Central memory CD8-positive, alpha-beta T cell (primary cell): ENCODE measurements at regions not wholly inside any gene's neighbourhood (a gene's known extent, or its start where the extent isn't known, plus 50 kb on each side); places are given as distances from the start of the nearest gene placed in this dataset.

Experiments used
- ATAC-seq: fragments of 150-1000 bp; cut with Tn5 transposase; replicated peaks from 2 replicates; pipeline ENCODE4 v1.10.0; 2022; ENCODE audit warnings: mild to moderate bottlenecking, moderate FRiP score, moderate number of reproducible peaks; ENCODE audit not compliant: poor library complexity, severe bottlenecking; ENCODE audit errors: extremely low read depth
- DNase-seq, 2 donors: peaks; one replicate each; pipeline ENCODE4 v3.0.0; 2021; ENCODE audit warnings: low spot score in 2 of 2
- H3K27ac Mint-ChIP-seq: one replicate; pipeline ENCODE4 v1.8.0; 2022; ENCODE audit warnings: low read depth, mild to moderate bottlenecking, moderate library complexity, mixed read lengths
- H3K27me3 Mint-ChIP-seq: one replicate; pipeline ENCODE4 v1.8.0; 2022; ENCODE audit warnings: mixed read lengths
- H3K36me3 Mint-ChIP-seq: one replicate; pipeline ENCODE4 v1.8.0; 2022; ENCODE audit warnings: mild to moderate bottlenecking, moderate library complexity, mixed read lengths; ENCODE audit not compliant: insufficient read depth
- H3K4me1 Mint-ChIP-seq: one replicate; pipeline ENCODE4 v1.8.0; 2022; ENCODE audit warnings: mixed read lengths
- H3K4me3 Mint-ChIP-seq: one replicate; pipeline ENCODE4 v1.8.0; 2022; ENCODE audit warnings: mild to moderate bottlenecking, moderate library complexity, mixed read lengths
- H3K9me3 Mint-ChIP-seq: one replicate; pipeline ENCODE4 v1.8.0; 2022; ENCODE audit warnings: mixed read lengths

GRCh38 chr20:58145506-58146080 is 82.9 kb downstream of the ANKRD60 start:
- ATAC-seq: no peak
- Mint-ChIP-seq H3K27ac (no peak overlapping the region), H3K9me3 (no peaks in the 10 kb centered on the region), H3K4me3 (no peak overlapping the region), H3K36me3 (no peaks in the 10 kb centered on the region), H3K4me1 (no peaks in the 10 kb centered on the region), H3K27me3 (peaks cover 77% of the 10 kb centered on the region)
- DNase-seq: no peak

GRCh38 chr20:58144096-58144495 is 84.4 kb downstream of the ANKRD60 start:
- H3K4me3 Mint-ChIP-seq: no peak overlapping the region
- no peaks in the 10 kb centered on the region for H3K4me1 Mint-ChIP-seq
- no peaks in the 10 kb centered on the region for H3K36me3 Mint-ChIP-seq
- H3K9me3 Mint-ChIP-seq: no peaks in the 10 kb centered on the region
- no peak for ATAC-seq
- peaks cover 62% of the 10 kb centered on the region for H3K27me3 Mint-ChIP-seq
- H3K27ac Mint-ChIP-seq: no peak overlapping the region
- DNase-seq: no peak

GRCh38 chr20:58143531-58143930 is 84.9 kb downstream of the ANKRD60 start:
- Mint-ChIP-seq H3K36me3 (no peaks in the 10 kb centered on the region), H3K4me3 (no peak overlapping the region), H3K4me1 (no peaks in the 10 kb centered on the region), H3K9me3 (no peaks in the 10 kb centered on the region), H3K27me3 (peaks cover 60% of the 10 kb centered on the region), H3K27ac (no peak overlapping the region)
- DNase-seq (no peak), ATAC-seq (no peak)

- H3K36me3 Mint-ChIP-seq: no peaks in the 10 kb centered on the region
- H3K27me3 Mint-ChIP-seq: peaks cover 60% of the 10 kb centered on the region
Observed at GRCh38 chr20:58142843-58143185, 85.6 kb downstream of the ANKRD60 start.

GRCh38 chr20:58141971-58142842 is 86.2 kb downstream of the ANKRD60 start:
- Mint-ChIP-seq H3K27ac (no peak overlapping the region), H3K4me1 (no peaks in the 10 kb centered on the region), H3K36me3 (no peaks in the 10 kb centered on the region), H3K9me3 (no peaks in the 10 kb centered on the region), H3K27me3 (peaks cover 60% of the 10 kb centered on the region), H3K4me3 (no peak overlapping the region)
- DNase-seq: no peak
- no peak for ATAC-seq

More at GRCh38 chr20:58142843-58143185, 85.6 kb downstream of the ANKRD60 start:
- Mint-ChIP-seq H3K4me3 (no peak overlapping the region), H3K4me1 (no peaks in the 10 kb centered on the region), H3K27ac (no peak overlapping the region), H3K9me3 (no peaks in the 10 kb centered on the region)
- DNase-seq: no peak
- ATAC-seq: no peak

GRCh38 chr20:58141496-58141895 is 87.0 kb downstream of the ANKRD60 start:
- peaks cover 60% of the 10 kb centered on the region for H3K27me3 Mint-ChIP-seq
- DNase-seq: no peak
- no peak for ATAC-seq
- H3K4me1 Mint-ChIP-seq: no peaks in the 10 kb centered on the region
- H3K9me3 Mint-ChIP-seq: no peaks in the 10 kb centered on the region
- H3K36me3 Mint-ChIP-seq: no peaks in the 10 kb centered on the region
- no peak overlapping the region for H3K27ac Mint-ChIP-seq
- no peak overlapping the region for H3K4me3 Mint-ChIP-seq

GRCh38 chr20:58140787-58141425 is 87.5 kb downstream of the ANKRD60 start:
- DNase-seq: no peak

GRCh38 chr20:58139849-58140786 is 88.3 kb downstream of the ANKRD60 start:
- H3K4me1 Mint-ChIP-seq: no peaks in the 10 kb centered on the region
- no peak for DNase-seq
- H3K4me3 Mint-ChIP-seq: no peak overlapping the region
- H3K36me3 Mint-ChIP-seq: no peaks in the 10 kb centered on the region
- H3K27me3 Mint-ChIP-seq: peaks cover 60% of the 10 kb centered on the region
- no peaks in the 10 kb centered on the region for H3K9me3 Mint-ChIP-seq
- ATAC-seq: no peak
- no peak overlapping the region for H3K27ac Mint-ChIP-seq

More at GRCh38 chr20:58140787-58141425, 87.5 kb downstream of the ANKRD60 start:
- Mint-ChIP-seq H3K4me1 (no peaks in the 10 kb centered on the region), H3K27ac (no peak overlapping the region), H3K4me3 (no peak overlapping the region), H3K36me3 (no peaks in the 10 kb centered on the region), H3K27me3 (peaks cover 60% of the 10 kb centered on the region), H3K9me3 (no peaks in the 10 kb centered on the region)
- ATAC-seq: no peak

- H3K4me3 Mint-ChIP-seq: no peak overlapping the region
- H3K27me3 Mint-ChIP-seq: peaks cover 68% of the 10 kb centered on the region
- H3K27ac Mint-ChIP-seq: no peak overlapping the region
- no peaks in the 10 kb centered on the region for H3K36me3 Mint-ChIP-seq
- ATAC-seq (no peak), DNase-seq (no peak)
- H3K9me3 Mint-ChIP-seq: no peaks in the 10 kb centered on the region
- no peaks in the 10 kb centered on the region for H3K4me1 Mint-ChIP-seq
Observed at GRCh38 chr20:58138395-58138794, 90.1 kb downstream of the ANKRD60 start.

- Mint-ChIP-seq H3K27ac (no peak overlapping the region), H3K9me3 (no peaks in the 10 kb centered on the region), H3K27me3 (peaks cover 70% of the 10 kb centered on the region), H3K4me3 (no peak overlapping the region), H3K36me3 (no peaks in the 10 kb centered on the region), H3K4me1 (no peaks in the 10 kb centered on the region)
- DNase-seq (no peak), ATAC-seq (no peak)
Observed at GRCh38 chr20:58137651-58138265, 90.7 kb downstream of the ANKRD60 start.

- H3K9me3 Mint-ChIP-seq: no peaks in the 10 kb centered on the region
- no peak for ATAC-seq
- no peak overlapping the region for H3K4me3 Mint-ChIP-seq
- no peak for DNase-seq
- H3K36me3 Mint-ChIP-seq: no peaks in the 10 kb centered on the region
- H3K27ac Mint-ChIP-seq: no peak overlapping the region
- H3K27me3 Mint-ChIP-seq: peaks cover 76% of the 10 kb centered on the region
- no peaks in the 10 kb centered on the region for H3K4me1 Mint-ChIP-seq
Observed at GRCh38 chr20:58137236-58137635, 91.2 kb downstream of the ANKRD60 start.

- Mint-ChIP-seq H3K27me3 (peaks cover 78% of the 10 kb centered on the region), H3K27ac (no peak overlapping the region), H3K36me3 (no peaks in the 10 kb centered on the region), H3K4me3 (no peak overlapping the region), H3K9me3 (no peaks in the 10 kb centered on the region), H3K4me1 (no peaks in the 10 kb centered on the region)
- ATAC-seq (no peak), DNase-seq (no peak)
Observed at GRCh38 chr20:58136149-58136484, 92.3 kb downstream of the ANKRD60 start.
